GM12878 (cell line): ENCODE measurements at regions not wholly inside any gene's neighbourhood (a gene's known extent, or its start where the extent isn't known, plus 50 kb on each side); places are given as distances from the start of the nearest gene placed in this dataset.

Experiments
- ATAC-seq: fragments of 200-7000 bp; cut with Tn5 transposase; 3 replicates; pipeline ENCODE4 v1.9.1; 2020; ENCODE audit warnings: mild to moderate bottlenecking, moderate library complexity
- BruUV-seq: library from RNA; stranded (reverse); fragments of 400-500 nt; replicated peaks from 2 replicates; lab custom pipeline; 2021; lab: Mats Ljungman, UMichigan
- CTCF ChIA-PET: fragments of 300-600 bp; sonication (Branson Sonifier 250); formaldehyde crosslinking; extraction: SDS; loops from one replicate; lab custom pipeline; 2021; ENCODE audit warnings: inconsistent platforms; lab: Yijun Ruan, JAX
- POLR2A ChIA-PET: fragments of 350-600 bp; formaldehyde crosslinking; extraction: SDS; loops from one replicate; lab custom pipeline; 2021; ENCODE audit warnings: inconsistent platforms; lab: Charles Lee
- RAD21 ChIA-PET: fragments of 300-600 bp; sonication (Branson Sonifier 250); formaldehyde crosslinking; loops from one replicate; lab custom pipeline; 2023; ENCODE audit warnings: antibody characterized with exemption; ENCODE audit not compliant: unreplicated experiment; lab: Charles Lee
- SMC1A ChIA-PET: fragments of 300-600 bp; sonication (Branson Sonifier 250); formaldehyde crosslinking; loops from one replicate; lab custom pipeline; 2023; ENCODE audit not compliant: unreplicated experiment, uncharacterized antibody; lab: Charles Lee
- DNase-seq: peaks from one replicate; pipeline ENCODE4 v3.0.0-alpha.2; 2011; ENCODE audit warnings: low read depth, low spot score
- FAIRE-seq: peaks from 3 replicates; lab custom pipeline; 2011; peaks lifted over from hg19 to GRCh38; lab: Jason Lieb, UNC
- H2AFZ ChIP-seq: 2 replicates; pipeline ENCODE4 v1.6.0; 2011; ENCODE audit warnings: low read depth, low read length, control low read depth; ENCODE audit not compliant: control insufficient read depth
- H3K27ac ChIP-seq: 2 replicates; pipeline ENCODE4 v1.5.1; 2011; ENCODE audit warnings: control low read depth; ENCODE audit not compliant: control insufficient read depth, insufficient read depth
- H3K27me3 ChIP-seq, 2 experiments: replicated peaks in 1 of 2; 2 replicates each; pipeline versions ENCODE4 v1.6.0 to v1.6.1; 2011; ENCODE audit warnings: low read length in 1 of 2; ENCODE audit not compliant: control insufficient read depth in 2 of 2, insufficient read depth in 2 of 2
- H3K36me3 ChIP-seq, 2 experiments: 2 replicates each; pipeline ENCODE4 v1.5.1; 2011; ENCODE audit warnings: low read length in 1 of 2; ENCODE audit not compliant: control insufficient read depth in 2 of 2, insufficient read depth in 2 of 2
- H3K4me1 ChIP-seq: 2 replicates; pipeline ENCODE4 v1.6.1; 2011; ENCODE audit warnings: mild to moderate bottlenecking, low read length, moderate library complexity, mixed read lengths; ENCODE audit not compliant: control insufficient read depth, insufficient read depth
- H3K4me2 ChIP-seq: 2 replicates; pipeline ENCODE4 v1.6.0; 2011; ENCODE audit warnings: control low read depth; ENCODE audit not compliant: control insufficient read depth, insufficient read depth
- H3K4me3 ChIP-seq: fragments of 200-600 bp; sonication (generic); 2 replicates; pipeline ENCODE4 v1.5.1; 2016
- H3K79me2 ChIP-seq: 2 replicates; pipeline ENCODE4 v1.6.0; 2011; ENCODE audit warnings: low read length; ENCODE audit not compliant: control insufficient read depth, insufficient read depth
- H3K9ac ChIP-seq: 2 replicates; pipeline ENCODE4 v1.8.0; 2011; ENCODE audit warnings: low read length, control low read depth, mixed read lengths; ENCODE audit not compliant: control insufficient read depth, insufficient read depth
- H3K9me3 ChIP-seq: replicated peaks from 3 replicates; pipeline ENCODE4 v1.5.1; 2011; ENCODE audit warnings: mild to moderate bottlenecking, low read length; ENCODE audit not compliant: control insufficient read depth, insufficient read depth
- H4K20me1 ChIP-seq: 2 replicates; pipeline ENCODE4 v1.6.0; 2011; ENCODE audit not compliant: control insufficient read depth, insufficient read depth
- ATF7 ChIP-seq: fragments of 450-650 bp; IDR thresholded peaks from 2 replicates; pipeline ENCODE4 v1.6.1; 2016; ENCODE audit warnings: low read depth, mild to moderate bottlenecking
- ESRRA ChIP-seq: IDR thresholded peaks from 2 replicates; pipeline ENCODE4 v1.6.1; 2012; ENCODE audit warnings: mild to moderate bottlenecking, low read length, improper control_type of control experiment
- ETV6 ChIP-seq, 2 experiments: fragments of 450-650 bp in 1 of 2; IDR thresholded peaks in 1 of 2; conservative IDR thresholded peaks in 1 of 2; 2 replicates each; pipeline ENCODE4 v1.6.1; 2014; ENCODE audit warnings: antibody characterized with exemption in 1 of 2, borderline replicate concordance in 1 of 2, low read depth in 1 of 2, mild to moderate bottlenecking in 1 of 2, moderate library complexity in 1 of 2
- MYC ChIP-seq: IDR thresholded peaks from 2 replicates; pipeline ENCODE4 v1.6.1; 2011; ENCODE audit warnings: mild to moderate bottlenecking, low read length, moderate library complexity, inconsistent platforms; ENCODE audit not compliant: insufficient read depth, insufficient replicate concordance, insufficient read length, severe bottlenecking
- NR2C1 ChIP-seq: fragments of 450-650 bp; IDR thresholded peaks from 2 replicates; pipeline ENCODE4 v1.6.1; 2017; ENCODE audit warnings: antibody characterized with exemption, mild to moderate bottlenecking, moderate library complexity
- PML ChIP-seq: IDR thresholded peaks from 2 replicates; pipeline ENCODE4 v1.6.1; 2012; ENCODE audit warnings: low read length, inconsistent platforms
- ZBTB11 ChIP-seq: fragments of 450-650 bp; formaldehyde crosslinking; IDR thresholded peaks from 2 replicates; pipeline ENCODE4 v1.5.0; 2022; ENCODE audit warnings: mild to moderate bottlenecking, missing genetic modification characterization
- ZSCAN29 ChIP-seq: fragments of 450-650 bp; IDR thresholded peaks from 2 replicates; pipeline ENCODE4 v1.6.1; 2017; ENCODE audit warnings: mild to moderate bottlenecking, moderate library complexity
- WGBS: methylation state at CpG from one replicate; pipeline ENCODE4 v1.1.6; 2016; ENCODE audit warnings: low lambda C conversion rate; ENCODE audit not compliant: insufficient replicate concordance, insufficient coverage; ENCODE audit errors: missing lambda C conversion rate; 5-methylcytosine and 5-hydroxymethylcytosine counted together
- in situ Hi-C: fragments of 300-500 bp; cut with MboI; formaldehyde crosslinking; loops from 9 replicates; pipeline ENCODE4 v1.14.3; 2018; ENCODE audit warnings: mixed read lengths
- intact Hi-C: fragments of 100-400 bp; cut with micrococcal nuclease; formaldehyde crosslinking; loops from one replicate; pipeline ENCODE4 v1.14.2; 2022; ENCODE audit not compliant: unreplicated experiment

- CTCF ChIA-PET: no interaction called here
- in situ Hi-C loops (no loop called here), intact Hi-C loops (no loop called here)
- Histone ChIP-seq H3K4me1 (no peaks in the 10 kb centered on the region), H3K36me3 (no peaks in the 10 kb centered on the region), H3K27ac (no peak overlapping the region), H3K4me2 (no peak overlapping the region), H3K79me2 (no peaks in the 10 kb centered on the region), H3K4me3 (no peak overlapping the region), H2AFZ (no peak overlapping the region), H3K27me3 (peaks cover 0 to 6% of the 10 kb centered on the region in 2 experiments; a peak in 3 of 4 replicates), H3K9me3 (no peaks in the 10 kb centered on the region), H4K20me1 (no peaks in the 10 kb centered on the region), H3K9ac (no peak overlapping the region)
- POLR2A ChIA-PET: no interaction called here
- ATAC-seq (no peak), FAIRE-seq (no peak), DNase-seq (no peak)
- RAD21 ChIA-PET: no interaction called here
- TF ChIP-seq NR2C1 (no peak), ESRRA (no peak)
- SMC1A ChIA-PET: no interaction called here
- WGBS: 33% methylated on average over 5 of the region's 5 CpGs
- BruUV-seq: no TSS peak
These were observed 371.6 kb downstream of the RPS24 start for GRCh38 chr10:78405231-78405630.

- Histone ChIP-seq H3K27ac (no peak overlapping the region), H3K4me1 (no peaks in the 10 kb centered on the region), H3K4me2 (no peak overlapping the region), H2AFZ (no peak overlapping the region), H3K79me2 (no peaks in the 10 kb centered on the region), H3K9me3 (no peaks in the 10 kb centered on the region), H4K20me1 (no peaks in the 10 kb centered on the region), H3K36me3 (no peaks in the 10 kb centered on the region), H3K9ac (no peak overlapping the region), H3K27me3 (peaks cover 0 to 6% of the 10 kb centered on the region in 2 experiments; a peak in 3 of 4 replicates), H3K4me3 (no peak overlapping the region)
- intact Hi-C loops (no loop called here), in situ Hi-C loops (no loop called here)
- CTCF ChIA-PET: no interaction called here
- TF ChIP-seq ZSCAN29 (no peak), PML (no peak), MYC (no peak), ETV6 (conservative IDR thresholded peaks at IDR 0.05 in 1 of 2, IDR thresholded peaks at IDR 0.05 in 1 of 2; ENCODE audit: borderline replicate concordance in 1 of 2, low read depth in 1 of 2) (no peak), ZBTB11 (CRISPR knock-in tag) (no peak), ATF7 (no peak)
- whole genome bisulfite sequencing: 2% methylated on average over 6 of the region's 6 CpGs
- BruUV-seq: no TSS peak
- RAD21 ChIA-PET: no interaction called here
- ATAC-seq (no peak), FAIRE-seq (no peak), DNase-seq (no peak)
- SMC1A ChIA-PET: no interaction called here
- POLR2A ChIA-PET: no interaction called here
These were observed 372.1 kb downstream of the RPS24 start for GRCh38 chr10:78405736-78406135.
